ENCODE measurements at regions not wholly inside any gene's neighbourhood (a gene's known extent, or its start where the extent isn't known, plus 50 kb on each side); places are given as distances from the start of the nearest gene placed in this dataset.

- H3K9me3 ChIP-seq, result no peaks in the 10 kb centered on the region
- H3K36me3 ChIP-seq, result no peaks in the 10 kb centered on the region
- DNase-seq, result no peak
- TF ChIP-seq POLR2AphosphoS5 (IDR thresholded peaks at IDR 0.05) (no peak), POLR2A (IDR thresholded peaks at IDR 0.05) (no peak), EP300 (IDR thresholded peaks at IDR 0.05) (no peak)
- TF ChIP-seq, protein P1, sequence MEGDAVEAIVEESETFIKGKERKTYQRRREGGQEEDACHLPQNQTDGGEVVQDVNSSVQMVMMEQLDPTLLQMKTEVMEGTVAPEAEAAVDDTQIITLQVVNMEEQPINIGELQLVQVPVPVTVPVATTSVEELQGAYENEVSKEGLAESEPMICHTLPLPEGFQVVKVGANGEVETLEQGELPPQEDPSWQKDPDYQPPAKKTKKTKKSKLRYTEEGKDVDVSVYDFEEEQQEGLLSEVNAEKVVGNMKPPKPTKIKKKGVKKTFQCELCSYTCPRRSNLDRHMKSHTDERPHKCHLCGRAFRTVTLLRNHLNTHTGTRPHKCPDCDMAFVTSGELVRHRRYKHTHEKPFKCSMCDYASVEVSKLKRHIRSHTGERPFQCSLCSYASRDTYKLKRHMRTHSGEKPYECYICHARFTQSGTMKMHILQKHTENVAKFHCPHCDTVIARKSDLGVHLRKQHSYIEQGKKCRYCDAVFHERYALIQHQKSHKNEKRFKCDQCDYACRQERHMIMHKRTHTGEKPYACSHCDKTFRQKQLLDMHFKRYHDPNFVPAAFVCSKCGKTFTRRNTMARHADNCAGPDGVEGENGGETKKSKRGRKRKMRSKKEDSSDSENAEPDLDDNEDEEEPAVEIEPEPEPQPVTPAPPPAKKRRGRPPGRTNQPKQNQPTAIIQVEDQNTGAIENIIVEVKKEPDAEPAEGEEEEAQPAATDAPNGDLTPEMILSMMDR (IDR thresholded peaks at IDR 0.05), result no peak
- intact Hi-C loops (cut with DNase I; ENCODE audit: low total_unique reads), result no loop called here
- no peak overlapping the region for H3K27ac ChIP-seq
- 66 to 75% (median 68%) methylated on average over 9 of the region's 9 CpGs for WGBS, 5 donors
- H3K4me3 ChIP-seq, result no peak overlapping the region
- H3K4me1 ChIP-seq, result no peaks in the 10 kb centered on the region
- H3K27me3 ChIP-seq, result no peaks in the 10 kb centered on the region
These were observed 120.0 kb upstream of the EGFR start for GRCh38 chr7:54898659-54899340.

DNA sequence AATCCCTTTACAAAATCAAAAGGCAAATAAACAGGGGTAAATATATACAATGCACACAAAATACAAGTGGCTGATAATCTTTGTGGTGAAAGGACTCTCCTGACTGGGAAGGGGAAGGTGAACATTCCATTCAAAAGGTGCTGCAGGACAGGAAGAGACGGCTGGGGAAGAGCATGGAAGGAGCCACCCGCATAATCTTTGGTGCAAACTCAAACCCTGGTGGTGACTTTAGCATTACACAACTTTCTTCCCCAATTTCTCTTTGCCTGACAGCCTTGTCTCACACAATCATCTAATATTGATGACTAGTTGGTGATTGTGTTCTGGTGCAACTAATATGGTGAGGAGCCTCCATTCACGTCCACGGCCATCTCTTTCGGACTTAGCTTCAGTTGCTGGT, 117.0 kb upstream of the EGFR start:
- Histone ChIP-seq H3K27ac (no peak overlapping the region), H3K4me3 (no peak overlapping the region), H3K4me1 (no peaks in the 10 kb centered on the region), H3K36me3 (no peaks in the 10 kb centered on the region), H3K27me3 (no peaks in the 10 kb centered on the region), H3K9me3 (no peaks in the 10 kb centered on the region)
- no peak for DNase-seq
- intact Hi-C loops (cut with DNase I; ENCODE audit: low total_unique reads), result no loop called here
- TF ChIP-seq, protein P1 (IDR thresholded peaks at IDR 0.05), result no peak
- no peak for TF ChIP-seq POLR2A (IDR thresholded peaks at IDR 0.05)
- WGBS, 5 donors, result 83 to 95% (median 91%) methylated on average over 5 of the region's 5 CpGs

DNA sequence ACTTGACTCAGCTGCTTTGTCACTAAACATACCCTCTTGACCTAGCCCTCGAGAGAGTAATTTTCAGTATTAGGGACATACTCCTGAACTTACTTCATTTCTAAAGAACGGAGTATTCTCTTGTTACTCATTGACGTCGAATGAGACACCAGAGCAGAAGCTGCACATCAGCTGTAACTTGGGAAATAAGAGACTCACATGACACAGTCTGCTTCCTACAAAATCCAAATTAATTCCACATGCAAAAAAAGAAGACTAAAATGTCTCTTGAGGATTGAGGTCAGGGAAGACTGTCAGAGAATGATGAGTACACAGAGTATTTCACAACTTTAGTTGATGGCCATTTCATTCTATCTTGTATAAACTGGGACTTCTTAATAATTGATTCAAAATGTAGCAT, 114.7 kb upstream of the EGFR start:
- Histone ChIP-seq H3K4me1 (no peaks in the 10 kb centered on the region), H3K27me3 (no peaks in the 10 kb centered on the region), H3K27ac (peak overlapping the region in 2 of 5 donors; percentile 24 to 33), H3K36me3 (no peaks in the 10 kb centered on the region), H3K9me3 (no peaks in the 10 kb centered on the region), H3K4me3 (no peak overlapping the region)
- TF ChIP-seq, protein P1 (IDR thresholded peaks at IDR 0.05), result no peak
- TF ChIP-seq POLR2A (IDR thresholded peaks at IDR 0.05), result no peak
- peak in 2 of 3 donors; percentile 28 to 48 for TF ChIP-seq POLR2AphosphoS5 (IDR thresholded peaks at IDR 0.05)
- TF ChIP-seq EP300 (IDR thresholded peaks at IDR 0.05), result no peak
- DNase-seq, result peak in 1 of 2 donors; percentile 17
- 66 to 78% (median 73%) methylated on average over 4 of the region's 4 CpGs for WGBS, 5 donors
- intact Hi-C loops (cut with DNase I; ENCODE audit: low total_unique reads), result no loop called here

DNA sequence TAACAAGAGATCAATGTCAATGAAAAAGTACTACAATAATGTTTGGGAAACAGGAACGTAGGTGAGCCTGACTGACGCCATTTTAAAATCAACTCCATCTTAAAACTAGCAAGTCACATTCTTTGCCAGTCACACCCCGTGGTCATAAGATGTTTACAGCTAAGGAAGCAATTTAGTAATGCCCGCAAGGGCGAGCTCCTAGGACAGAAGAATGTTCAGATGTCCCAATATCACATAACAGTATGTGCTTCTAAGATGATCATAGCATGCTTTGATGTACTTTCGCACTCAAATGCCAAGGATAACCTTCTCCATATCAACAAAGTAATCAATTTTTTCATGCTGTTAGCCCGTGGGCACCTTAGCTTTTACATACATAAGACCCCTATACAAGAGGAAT, 113.8 kb upstream of the EGFR start:
- Histone ChIP-seq H3K9me3 (peaks cover 0 to 2% (median under 1%) of the 10 kb centered on the region in 4 donors), H3K36me3 (no peaks in the 10 kb centered on the region), H3K27me3 (no peaks in the 10 kb centered on the region), H3K4me3 (no peak overlapping the region), H3K27ac (no peak overlapping the region), H3K4me1 (no peaks in the 10 kb centered on the region)
- DNase-seq, result no peak
- 80 to 87% (median 81%) methylated on average over 7 of the region's 7 CpGs for WGBS, 5 donors
- intact Hi-C loops (cut with DNase I; ENCODE audit: low total_unique reads), result no loop called here
- no peak for TF ChIP-seq EP300 (IDR thresholded peaks at IDR 0.05)

DNA sequence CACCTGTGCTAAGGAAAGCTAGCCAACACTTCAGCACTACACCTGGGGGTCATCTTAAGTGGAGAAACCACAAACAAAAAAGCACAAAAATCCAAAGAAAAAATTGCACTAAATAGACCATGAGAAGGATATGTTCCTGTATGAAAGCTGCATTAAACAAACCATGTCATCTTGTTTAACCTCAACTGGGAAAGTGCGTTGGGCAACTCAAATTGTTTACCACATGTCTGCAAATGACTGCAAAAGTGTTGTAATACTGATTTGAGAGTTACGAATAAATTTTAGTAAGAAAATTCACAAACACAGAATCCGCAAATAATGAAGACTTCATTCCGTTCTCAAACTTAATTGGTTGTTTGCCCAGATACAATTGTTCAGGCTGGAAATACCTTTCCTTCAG, 111.9 kb upstream of the EGFR start:
- Histone ChIP-seq H3K4me1 (no peaks in the 10 kb centered on the region), H3K27me3 (no peaks in the 10 kb centered on the region), H3K27ac (no peak overlapping the region), H3K4me3 (no peak overlapping the region), H3K9me3 (peaks cover 0 to 6% (median 1%) of the 10 kb centered on the region in 4 donors), H3K36me3 (no peaks in the 10 kb centered on the region)
- intact Hi-C loops (cut with DNase I; ENCODE audit: low total_unique reads), result no loop called here
- DNase-seq, result no peak
- TF ChIP-seq, protein P1 (IDR thresholded peaks at IDR 0.05), result no peak
- TF ChIP-seq POLR2AphosphoS5 (IDR thresholded peaks at IDR 0.05) (no peak), EP300 (IDR thresholded peaks at IDR 0.05) (no peak), POLR2A (IDR thresholded peaks at IDR 0.05) (no peak)
- 85 to 92% (median 89%) methylated on average over 4 of the region's 4 CpGs for WGBS, 5 donors
